H9 (cell line): ENCODE measurements at regions not wholly inside any gene's neighbourhood (a gene's known extent, or its start where the extent isn't known, plus 50 kb on each side); places are given as distances from the start of the nearest gene placed in this dataset.

Source experiments
- DNase-seq: peaks from one replicate; pipeline ENCODE4 v3.0.0-alpha.2; 2017
- H2AFZ ChIP-seq: one replicate; pipeline ENCODE4 v1.6.1; 2013; ENCODE audit warnings: mild to moderate bottlenecking, low read length, control low read depth, moderate library complexity
- H2AK5ac ChIP-seq: 2 replicates; pipeline ENCODE4 v1.6.1; 2013; ENCODE audit warnings: low read length, control low read depth, mixed read lengths; ENCODE audit not compliant: insufficient read length
- H2BK120ac ChIP-seq: one replicate; pipeline ENCODE4 v1.6.1; 2013; ENCODE audit warnings: low read depth, mild to moderate bottlenecking, low read length, control low read depth, inconsistent platforms; ENCODE audit not compliant: poor library complexity, severe bottlenecking
- H2BK12ac ChIP-seq: 2 replicates; pipeline ENCODE4 v1.6.1; 2013; ENCODE audit warnings: low read length, control low read depth, mixed read lengths, low read depth; ENCODE audit not compliant: insufficient read length
- H2BK15ac ChIP-seq: 2 replicates; pipeline ENCODE4 v1.6.1; 2013; ENCODE audit warnings: low read depth, low read length, control low read depth
- H2BK20ac ChIP-seq: one replicate; pipeline ENCODE4 v1.6.1; 2013; ENCODE audit warnings: low read depth, mild to moderate bottlenecking, low read length, control low read depth, inconsistent platforms; ENCODE audit not compliant: poor library complexity, severe bottlenecking
- H2BK5ac ChIP-seq: 2 replicates; pipeline ENCODE4 v1.6.1; 2013; ENCODE audit warnings: low read length, control low read depth, mixed read lengths; ENCODE audit not compliant: insufficient read length
- H3K14ac ChIP-seq: 2 replicates; pipeline ENCODE4 v1.6.1; 2013; ENCODE audit warnings: low read length, control low read depth; ENCODE audit not compliant: insufficient read depth
- H3K18ac ChIP-seq: 2 replicates; pipeline ENCODE4 v1.6.1; 2013; ENCODE audit warnings: low read depth, mild to moderate bottlenecking, mixed read lengths, low read length, control low read depth; ENCODE audit not compliant: insufficient read length
- H3K23ac ChIP-seq: 2 replicates; pipeline ENCODE4 v1.6.1; 2013; ENCODE audit warnings: low read length, control low read depth, mixed read lengths, low read depth; ENCODE audit not compliant: insufficient read length
- H3K23me2 ChIP-seq: 2 replicates; pipeline ENCODE4 v1.6.1; 2013; ENCODE audit warnings: low read depth, mild to moderate bottlenecking, mixed read lengths, low read length, control low read depth; ENCODE audit not compliant: insufficient read length, poor library complexity, severe bottlenecking
- H3K27ac ChIP-seq: 2 replicates; pipeline ENCODE4 v1.5.1; 2013; ENCODE audit warnings: low read length, control low read depth, mixed read lengths, low read depth; ENCODE audit not compliant: insufficient read length
- H3K27me3 ChIP-seq: 2 replicates; pipeline ENCODE4 v1.6.1; 2013; ENCODE audit warnings: low read length, control low read depth, inconsistent platforms; ENCODE audit not compliant: insufficient read depth
- H3K4ac ChIP-seq: 2 replicates; pipeline ENCODE4 v1.6.1; 2013; ENCODE audit warnings: low read depth, mild to moderate bottlenecking, control low read depth, inconsistent platforms, low read length, moderate library complexity
- H3K4me1 ChIP-seq: 2 replicates; pipeline ENCODE4 v1.6.1; 2013; ENCODE audit warnings: low read length, control low read depth, inconsistent platforms; ENCODE audit not compliant: insufficient read depth
- H3K4me2 ChIP-seq: 2 replicates; pipeline ENCODE4 v1.6.1; 2013; ENCODE audit warnings: low read length, control low read depth, mixed read lengths; ENCODE audit not compliant: insufficient read length, insufficient read depth
- H3K56ac ChIP-seq: 2 replicates; pipeline ENCODE4 v1.6.1; 2013; ENCODE audit warnings: low read depth, mild to moderate bottlenecking, mixed read lengths, low read length, control low read depth; ENCODE audit not compliant: insufficient read length
- H3K79me1 ChIP-seq: 2 replicates; pipeline ENCODE4 v1.6.1; 2013; ENCODE audit warnings: low read depth, mild to moderate bottlenecking, moderate library complexity, low read length, control low read depth, inconsistent platforms; ENCODE audit not compliant: insufficient read depth, poor library complexity, severe bottlenecking
- H3K79me2 ChIP-seq: 2 replicates; pipeline ENCODE4 v1.6.1; 2013; ENCODE audit warnings: low read length, control low read depth, inconsistent platforms; ENCODE audit not compliant: insufficient read depth
- H3K9ac ChIP-seq: 2 replicates; pipeline ENCODE4 v1.6.1; 2013; ENCODE audit warnings: low read length, control low read depth, mixed read lengths; ENCODE audit not compliant: insufficient read length; ENCODE audit errors: extremely low read depth
- H3K9me3 ChIP-seq: one replicate; pipeline ENCODE4 v1.6.1; 2013; ENCODE audit warnings: low read depth, low read length, inconsistent platforms; ENCODE audit not compliant: control insufficient read depth
- H3T11ph ChIP-seq: one replicate; pipeline ENCODE4 v1.6.1; 2013; ENCODE audit warnings: mild to moderate bottlenecking, low read length, control low read depth, inconsistent platforms
- H4K20me1 ChIP-seq: one replicate; pipeline ENCODE4 v1.6.1; 2013; ENCODE audit not compliant: control insufficient read depth, insufficient read length, insufficient read depth
- H4K5ac ChIP-seq: 2 replicates; pipeline ENCODE4 v1.6.1; 2013; ENCODE audit warnings: low read depth, mild to moderate bottlenecking, mixed read lengths, low read length, control low read depth; ENCODE audit not compliant: insufficient read length
- H4K8ac ChIP-seq: replicated peaks from 2 replicates; pipeline ENCODE4 v1.6.1; 2013; ENCODE audit warnings: low read length, control low read depth, mixed read lengths, low read depth; ENCODE audit not compliant: insufficient read length
- H4K91ac ChIP-seq: 2 replicates; pipeline ENCODE4 v1.6.1; 2013; ENCODE audit warnings: low read depth, mild to moderate bottlenecking, moderate library complexity, mixed read lengths, low read length, control low read depth; ENCODE audit not compliant: insufficient read length
- H3K27ac Mint-ChIP-seq, 3 experiments: 2 replicates in 2 of 3; 3 replicates in 1 of 3; pipeline ENCODE4 v1.8.0; 2020 to 2021; ENCODE audit warnings: mixed read lengths in 3 of 3, mild to moderate bottlenecking in 1 of 3, moderate library complexity in 1 of 3
- H3K27me3 Mint-ChIP-seq: 2 replicates; pipeline ENCODE4 v1.8.0; 2021; ENCODE audit warnings: low read depth, mild to moderate bottlenecking, moderate library complexity, mixed read lengths
- H3K36me3 Mint-ChIP-seq, 3 experiments: 2 replicates in 2 of 3; 3 replicates in 1 of 3; pipeline ENCODE4 v1.8.0; 2020 to 2021; ENCODE audit warnings: low read depth in 3 of 3, mixed read lengths in 3 of 3; ENCODE audit not compliant: insufficient read depth in 1 of 3
- H3K4me1 Mint-ChIP-seq, 2 experiments: 2 replicates each; pipeline ENCODE4 v1.8.0; 2020; ENCODE audit warnings: mixed read lengths in 2 of 2
- H3K4me3 Mint-ChIP-seq, 2 experiments: 2 replicates in 1 of 2; 3 replicates in 1 of 2; pipeline ENCODE4 v1.8.0; 2020 to 2021; ENCODE audit warnings: mild to moderate bottlenecking in 2 of 2, mixed read lengths in 2 of 2, moderate library complexity in 1 of 2
- H3K9me3 Mint-ChIP-seq, 2 experiments: 2 replicates in 1 of 2; 3 replicates in 1 of 2; pipeline ENCODE4 v1.8.0; 2020; ENCODE audit warnings: mild to moderate bottlenecking in 2 of 2, mixed read lengths in 2 of 2, moderate library complexity in 1 of 2
- WGBS: extraction: QIAGEN DNeasy Blood & Tissue Kit; methylation state at CpG from one replicate; pipeline ENCODE4 v1.1.7; 2013; ENCODE audit warnings: missing lambda C conversion rate, low lambda C conversion rate, mixed read lengths; ENCODE audit not compliant: insufficient read length; ENCODE audit errors: extremely low coverage; 5-methylcytosine and 5-hydroxymethylcytosine counted together
- TF ChIP-seq, protein P1 (sequence below): fragments of 200-600 bp; sonication (generic); conservative IDR thresholded peaks from 3 replicates; pipeline ENCODE4 v1.8.0; 2021; ENCODE audit warnings: antibody characterized with exemption, mild to moderate bottlenecking

- no peak overlapping the region for H2AFZ ChIP-seq
- no peak overlapping the region for H3K4ac ChIP-seq
- Mint-ChIP-seq H3K4me3 (no peak overlapping the region), H3K36me3 (peaks cover 0 to 6% (median 5%) of the 10 kb centered on the region in 3 experiments; a peak in 2 of 7 replicates), H3K27me3 (peaks cover 20% of the 10 kb centered on the region), H3K27ac (no peak overlapping the region), H3K4me1 (0 out of 4 replicates have a peak, but pooled peaks cover 0 to 3% of the 10 kb centered on the region in 2 experiments), H3K9me3 (peaks cover 4 to 5% of the 10 kb centered on the region in 2 experiments; a peak in 4 of 5 replicates)
- no peak overlapping the region for H2BK120ac ChIP-seq
- no peak overlapping the region for H3K18ac ChIP-seq
- H2BK12ac ChIP-seq, result no peak overlapping the region
- no peak overlapping the region for H2BK15ac ChIP-seq
- no peak overlapping the region for H4K5ac ChIP-seq
- no peak overlapping the region for H3K23ac ChIP-seq
- no peak overlapping the region for H3K56ac ChIP-seq
- H3K79me1 ChIP-seq, result no peaks in the 10 kb centered on the region
- H3K79me2 ChIP-seq, result no peaks in the 10 kb centered on the region
- H3T11ph ChIP-seq, result no peak overlapping the region
- H2BK20ac ChIP-seq, result no peak overlapping the region
- no peaks in the 10 kb centered on the region for H3K27me3 ChIP-seq
- H2BK5ac ChIP-seq, result no peak overlapping the region
- H3K27ac ChIP-seq, result no peak overlapping the region
- no peak overlapping the region for H4K91ac ChIP-seq
- H3K14ac ChIP-seq, result no peak overlapping the region
- H4K20me1 ChIP-seq, result no peaks in the 10 kb centered on the region
- TF ChIP-seq, protein P1, sequence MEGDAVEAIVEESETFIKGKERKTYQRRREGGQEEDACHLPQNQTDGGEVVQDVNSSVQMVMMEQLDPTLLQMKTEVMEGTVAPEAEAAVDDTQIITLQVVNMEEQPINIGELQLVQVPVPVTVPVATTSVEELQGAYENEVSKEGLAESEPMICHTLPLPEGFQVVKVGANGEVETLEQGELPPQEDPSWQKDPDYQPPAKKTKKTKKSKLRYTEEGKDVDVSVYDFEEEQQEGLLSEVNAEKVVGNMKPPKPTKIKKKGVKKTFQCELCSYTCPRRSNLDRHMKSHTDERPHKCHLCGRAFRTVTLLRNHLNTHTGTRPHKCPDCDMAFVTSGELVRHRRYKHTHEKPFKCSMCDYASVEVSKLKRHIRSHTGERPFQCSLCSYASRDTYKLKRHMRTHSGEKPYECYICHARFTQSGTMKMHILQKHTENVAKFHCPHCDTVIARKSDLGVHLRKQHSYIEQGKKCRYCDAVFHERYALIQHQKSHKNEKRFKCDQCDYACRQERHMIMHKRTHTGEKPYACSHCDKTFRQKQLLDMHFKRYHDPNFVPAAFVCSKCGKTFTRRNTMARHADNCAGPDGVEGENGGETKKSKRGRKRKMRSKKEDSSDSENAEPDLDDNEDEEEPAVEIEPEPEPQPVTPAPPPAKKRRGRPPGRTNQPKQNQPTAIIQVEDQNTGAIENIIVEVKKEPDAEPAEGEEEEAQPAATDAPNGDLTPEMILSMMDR, result no peak
- H4K8ac ChIP-seq, result no peak overlapping the region
- H3K9ac ChIP-seq, result no peak overlapping the region
- no CpG with 5 or more reads among the region's 2 CpGs for WGBS
- no peaks in the 10 kb centered on the region; the same call in 1 of the 2 replicates for H3K4me1 ChIP-seq
- no peak overlapping the region for H2AK5ac ChIP-seq
- no peaks in the 10 kb centered on the region for H3K9me3 ChIP-seq
- no peak for DNase-seq
- H3K4me2 ChIP-seq, result no peak overlapping the region
- H3K23me2 ChIP-seq, result no peaks in the 10 kb centered on the region
These were observed 97.5 kb upstream of the COPS8 start for GRCh38 chr2:236988216-236988615.
